Neural cell (in vitro differentiated cells): ENCODE measurements at regions not wholly inside any gene's neighbourhood (a gene's known extent, or its start where the extent isn't known, plus 50 kb on each side); places are given as distances from the start of the nearest gene placed in this dataset.

Experiments used
- H2AFZ ChIP-seq: fragments of 200-600, 300-800 bp; sonication (generic), shearing (Covaris generic); 2 replicates; pipeline ENCODE4 v1.6.0; 2014; ENCODE audit warnings: low read depth, mild to moderate bottlenecking, antibody characterized with exemption, low read length, moderate library complexity
- H3F3A ChIP-seq: fragments of 200-600 bp; shearing (Covaris generic); 2 replicates; pipeline ENCODE4 v1.6.1; 2016; ENCODE audit warnings: mild to moderate bottlenecking, moderate library complexity, mixed read lengths, antibody characterized with exemption, low read length; ENCODE audit not compliant: insufficient read depth, poor library complexity, severe bottlenecking
- H3K27ac ChIP-seq: fragments of 200-600, 300-800 bp; sonication (generic), shearing (Covaris generic); 2 replicates; pipeline ENCODE4 v1.5.1; 2014; ENCODE audit warnings: mild to moderate bottlenecking, low read length, moderate library complexity
- H3K27me3 ChIP-seq: fragments of 300-800, 200-600 bp; sonication (generic), shearing (Covaris generic); 2 replicates; pipeline ENCODE4 v1.6.0; 2014; ENCODE audit warnings: mild to moderate bottlenecking, low read depth, low read length, moderate library complexity; ENCODE audit not compliant: insufficient read depth
- H3K36me3 ChIP-seq: fragments of 300-800, 200-600 bp; sonication (generic), shearing (Covaris generic); 2 replicates; pipeline ENCODE4 v1.5.1; 2014; ENCODE audit warnings: mild to moderate bottlenecking, antibody characterized with exemption, low read length, moderate library complexity; ENCODE audit not compliant: insufficient read depth
- H3K4me2 ChIP-seq: fragments of 300-800, 200-600 bp; sonication (generic), shearing (Covaris generic); 2 replicates; pipeline ENCODE4 v1.6.0; 2014; ENCODE audit warnings: mild to moderate bottlenecking, low read length
- H3K4me3 ChIP-seq: fragments of 300-800, 200-600 bp; sonication (generic), shearing (Covaris generic); 2 replicates; pipeline ENCODE4 v1.5.1; 2014; ENCODE audit warnings: mild to moderate bottlenecking, low read length, moderate library complexity
- H3K79me2 ChIP-seq: fragments of 200-600 bp; shearing (Covaris generic); replicated peaks from 2 replicates; pipeline ENCODE4 v1.6.0; 2014; ENCODE audit warnings: mild to moderate bottlenecking, low read length, moderate library complexity; ENCODE audit not compliant: insufficient read depth
- H3K9ac ChIP-seq: fragments of 300-800, 200-600 bp; sonication (generic), shearing (Covaris generic); 2 replicates; pipeline ENCODE4 v1.6.1; 2016; ENCODE audit warnings: mild to moderate bottlenecking, low read length, mixed read lengths
- H3K9me2 ChIP-seq: fragments of 200-600 bp; shearing (Covaris generic); 2 replicates; pipeline ENCODE4 v1.6.1; 2016; ENCODE audit warnings: mild to moderate bottlenecking, low read length, mixed read lengths; ENCODE audit not compliant: insufficient read depth
- H3K9me3 ChIP-seq: fragments of 200-600, 300-800 bp; sonication (generic), shearing (Covaris generic); 2 replicates; pipeline ENCODE4 v1.6.1; 2016; ENCODE audit warnings: mild to moderate bottlenecking, mixed run types, low read length, moderate library complexity, mixed read lengths
- H4K20me1 ChIP-seq: fragments of 200-600 bp; shearing (Covaris generic); 2 replicates; pipeline ENCODE4 v1.6.1; 2016; ENCODE audit warnings: mild to moderate bottlenecking, mixed run types; ENCODE audit not compliant: insufficient read depth
- EP300 ChIP-seq: fragments of 450-650 bp; conservative IDR thresholded peaks from 2 replicates; pipeline ENCODE4 v1.6.1; 2014; ENCODE audit warnings: antibody characterized with exemption, mild to moderate bottlenecking, moderate library complexity; ENCODE audit not compliant: poor library complexity, severe bottlenecking
- EZH2 ChIP-seq: fragments of 200-600, 300-800 bp; shearing (Covaris generic), sonication (generic); IDR thresholded peaks from 2 replicates; pipeline ENCODE4 v1.6.1; 2014; ENCODE audit warnings: antibody characterized with exemption, low read length, borderline replicate concordance, mild to moderate bottlenecking; ENCODE audit not compliant: insufficient read depth, poor library complexity, severe bottlenecking
- MXI1 ChIP-seq: fragments of 450-650 bp; conservative IDR thresholded peaks from 2 replicates; pipeline ENCODE4 v1.6.1; 2014; ENCODE audit warnings: antibody characterized with exemption, mild to moderate bottlenecking; ENCODE audit not compliant: poor library complexity, severe bottlenecking
- POLR2AphosphoS5 ChIP-seq: IDR thresholded peaks from 2 replicates; pipeline ENCODE4 v1.6.1; 2012
- RAD21 ChIP-seq: fragments of 450-650 bp; conservative IDR thresholded peaks from 2 replicates; pipeline ENCODE4 v1.6.1; 2014; ENCODE audit warnings: antibody characterized with exemption, mild to moderate bottlenecking, moderate library complexity
- SMC3 ChIP-seq: fragments of 450-650 bp; conservative IDR thresholded peaks from 2 replicates; pipeline ENCODE4 v1.6.1; 2014; ENCODE audit warnings: antibody characterized with exemption, mild to moderate bottlenecking, moderate library complexity; ENCODE audit not compliant: poor library complexity
- TAF1 ChIP-seq: IDR thresholded peaks from 2 replicates; pipeline ENCODE4 v1.6.1; 2012; ENCODE audit warnings: low read depth
- TF ChIP-seq, protein P1 (sequence below): fragments of 450-650 bp; IDR thresholded peaks from 2 replicates; pipeline ENCODE4 v1.5.1; 2014; ENCODE audit warnings: antibody characterized with exemption, mild to moderate bottlenecking, moderate library complexity; ENCODE audit not compliant: poor library complexity, severe bottlenecking
- TF ChIP-seq, protein P2 (sequence below): IDR thresholded peaks from 2 replicates; pipeline ENCODE4 v1.6.1; 2012; ENCODE audit warnings: borderline replicate concordance

GRCh38 chr4:96009427-96010119 is 169.7 kb downstream of the PDHA2 start:
- H3K79me2 ChIP-seq = no peaks in the 10 kb centered on the region
- no peak overlapping the region for H3K4me3 ChIP-seq
- H2AFZ ChIP-seq = no peak overlapping the region
- H3F3A ChIP-seq = no peaks in the 10 kb centered on the region
- no peak overlapping the region for H3K9ac ChIP-seq
- no peak overlapping the region for H3K4me2 ChIP-seq
- no peaks in the 10 kb centered on the region for H3K9me2 ChIP-seq
- no peaks in the 10 kb centered on the region for H3K9me3 ChIP-seq
- H3K27me3 ChIP-seq = no peaks in the 10 kb centered on the region
- TF ChIP-seq TAF1 (no peak), SMC3 (no peak), EZH2 (no peak), MXI1 (no peak), RAD21 (no peak), POLR2AphosphoS5 (no peak), EP300 (no peak)
- TF ChIP-seq, protein P1, sequence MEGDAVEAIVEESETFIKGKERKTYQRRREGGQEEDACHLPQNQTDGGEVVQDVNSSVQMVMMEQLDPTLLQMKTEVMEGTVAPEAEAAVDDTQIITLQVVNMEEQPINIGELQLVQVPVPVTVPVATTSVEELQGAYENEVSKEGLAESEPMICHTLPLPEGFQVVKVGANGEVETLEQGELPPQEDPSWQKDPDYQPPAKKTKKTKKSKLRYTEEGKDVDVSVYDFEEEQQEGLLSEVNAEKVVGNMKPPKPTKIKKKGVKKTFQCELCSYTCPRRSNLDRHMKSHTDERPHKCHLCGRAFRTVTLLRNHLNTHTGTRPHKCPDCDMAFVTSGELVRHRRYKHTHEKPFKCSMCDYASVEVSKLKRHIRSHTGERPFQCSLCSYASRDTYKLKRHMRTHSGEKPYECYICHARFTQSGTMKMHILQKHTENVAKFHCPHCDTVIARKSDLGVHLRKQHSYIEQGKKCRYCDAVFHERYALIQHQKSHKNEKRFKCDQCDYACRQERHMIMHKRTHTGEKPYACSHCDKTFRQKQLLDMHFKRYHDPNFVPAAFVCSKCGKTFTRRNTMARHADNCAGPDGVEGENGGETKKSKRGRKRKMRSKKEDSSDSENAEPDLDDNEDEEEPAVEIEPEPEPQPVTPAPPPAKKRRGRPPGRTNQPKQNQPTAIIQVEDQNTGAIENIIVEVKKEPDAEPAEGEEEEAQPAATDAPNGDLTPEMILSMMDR = no peak
- TF ChIP-seq, protein P2, sequence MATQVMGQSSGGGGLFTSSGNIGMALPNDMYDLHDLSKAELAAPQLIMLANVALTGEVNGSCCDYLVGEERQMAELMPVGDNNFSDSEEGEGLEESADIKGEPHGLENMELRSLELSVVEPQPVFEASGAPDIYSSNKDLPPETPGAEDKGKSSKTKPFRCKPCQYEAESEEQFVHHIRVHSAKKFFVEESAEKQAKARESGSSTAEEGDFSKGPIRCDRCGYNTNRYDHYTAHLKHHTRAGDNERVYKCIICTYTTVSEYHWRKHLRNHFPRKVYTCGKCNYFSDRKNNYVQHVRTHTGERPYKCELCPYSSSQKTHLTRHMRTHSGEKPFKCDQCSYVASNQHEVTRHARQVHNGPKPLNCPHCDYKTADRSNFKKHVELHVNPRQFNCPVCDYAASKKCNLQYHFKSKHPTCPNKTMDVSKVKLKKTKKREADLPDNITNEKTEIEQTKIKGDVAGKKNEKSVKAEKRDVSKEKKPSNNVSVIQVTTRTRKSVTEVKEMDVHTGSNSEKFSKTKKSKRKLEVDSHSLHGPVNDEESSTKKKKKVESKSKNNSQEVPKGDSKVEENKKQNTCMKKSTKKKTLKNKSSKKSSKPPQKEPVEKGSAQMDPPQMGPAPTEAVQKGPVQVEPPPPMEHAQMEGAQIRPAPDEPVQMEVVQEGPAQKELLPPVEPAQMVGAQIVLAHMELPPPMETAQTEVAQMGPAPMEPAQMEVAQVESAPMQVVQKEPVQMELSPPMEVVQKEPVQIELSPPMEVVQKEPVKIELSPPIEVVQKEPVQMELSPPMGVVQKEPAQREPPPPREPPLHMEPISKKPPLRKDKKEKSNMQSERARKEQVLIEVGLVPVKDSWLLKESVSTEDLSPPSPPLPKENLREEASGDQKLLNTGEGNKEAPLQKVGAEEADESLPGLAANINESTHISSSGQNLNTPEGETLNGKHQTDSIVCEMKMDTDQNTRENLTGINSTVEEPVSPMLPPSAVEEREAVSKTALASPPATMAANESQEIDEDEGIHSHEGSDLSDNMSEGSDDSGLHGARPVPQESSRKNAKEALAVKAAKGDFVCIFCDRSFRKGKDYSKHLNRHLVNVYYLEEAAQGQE = no peak
- no peak overlapping the region for H3K27ac ChIP-seq
- H3K36me3 ChIP-seq = no peaks in the 10 kb centered on the region
- H4K20me1 ChIP-seq = no peaks in the 10 kb centered on the region

DNA sequence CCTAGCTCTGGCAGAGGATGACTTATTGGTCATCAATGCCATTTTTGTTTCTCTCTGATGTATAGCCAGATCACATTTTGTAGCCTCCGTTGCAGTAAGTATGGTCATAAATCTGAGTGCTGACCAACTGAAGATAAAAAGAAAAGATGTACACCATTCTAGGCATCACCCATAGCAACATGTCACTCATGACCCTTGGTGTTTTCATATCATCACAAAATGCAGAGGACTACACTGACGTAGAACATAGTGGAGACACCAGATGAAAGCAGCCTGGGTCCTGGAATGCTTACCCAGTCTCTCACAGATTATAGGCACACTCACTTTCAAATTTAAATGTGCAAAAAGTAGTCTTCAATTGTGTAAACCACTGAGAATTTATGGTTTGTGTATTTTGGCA is 172.8 kb downstream of the PDHA2 start:
- Histone ChIP-seq H3K4me3 (no peak overlapping the region), H4K20me1 (no peaks in the 10 kb centered on the region), H3K27me3 (no peaks in the 10 kb centered on the region), H3K79me2 (no peaks in the 10 kb centered on the region), H3F3A (no peaks in the 10 kb centered on the region), H3K9me2 (no peaks in the 10 kb centered on the region), H3K9me3 (no peaks in the 10 kb centered on the region), H3K4me2 (no peak overlapping the region), H3K27ac (no peak overlapping the region), H2AFZ (no peak overlapping the region), H3K36me3 (no peaks in the 10 kb centered on the region), H3K9ac (no peak overlapping the region)
- TF ChIP-seq TAF1 (no peak), MXI1 (no peak), POLR2AphosphoS5 (no peak), EP300 (no peak), RAD21 (no peak), EZH2 (no peak), SMC3 (no peak)
- TF ChIP-seq, protein P1 = no peak
- TF ChIP-seq, protein P2 = no peak
